HL-60 (cell line): ENCODE measurements at regions not wholly inside any gene's neighbourhood (a gene's known extent, or its start where the extent isn't known, plus 50 kb on each side); places are given as distances from the start of the nearest gene placed in this dataset.

Source experiments
- DNase-seq, 2 experiments: peaks; one replicate each; pipeline ENCODE4 v3.0.0-alpha.2; 2010 to 2020; ENCODE audit warnings: low read depth in 1 of 2, low spot score in 1 of 2
- H3K27ac ChIP-seq: fragments of 250-450 bp; sonication (Bioruptor Pico); replicated peaks from 2 replicates; pipeline ENCODE4 v1.5.1; 2020; ENCODE audit warnings: mild to moderate bottlenecking, moderate library complexity
- H3K27me3 ChIP-seq: fragments of 250-450 bp; sonication (Bioruptor Pico); 2 replicates; pipeline ENCODE4 v1.5.1; 2021; ENCODE audit warnings: mild to moderate bottlenecking, moderate library complexity; ENCODE audit not compliant: insufficient read depth, poor library complexity, severe bottlenecking
- H3K4me3 ChIP-seq: replicated peaks from 2 replicates; pipeline ENCODE4 v1.5.1; 2011; ENCODE audit warnings: mild to moderate bottlenecking, control low read depth, low read length; ENCODE audit not compliant: insufficient read depth
- CTCF ChIP-seq: IDR thresholded peaks from one replicate; pipeline ENCODE4 v1.5.1; 2011; ENCODE audit warnings: low read length, control low read depth, inconsistent platforms; ENCODE audit not compliant: insufficient read depth
- GABPA ChIP-seq: IDR thresholded peaks from 2 replicates; pipeline ENCODE4 v1.6.1; 2012; ENCODE audit warnings: low read depth
- POLR2AphosphoS5 ChIP-seq: IDR thresholded peaks from 2 replicates; pipeline ENCODE4 v1.6.1; 2012; ENCODE audit warnings: low read depth
- REST ChIP-seq: IDR thresholded peaks from 2 replicates; pipeline ENCODE4 v1.6.1; 2012; ENCODE audit warnings: low read depth; ENCODE audit not compliant: insufficient replicate concordance
- SPI1 ChIP-seq: IDR thresholded peaks from 2 replicates; pipeline ENCODE4 v1.6.1; 2012; ENCODE audit warnings: low read depth, mild to moderate bottlenecking, borderline replicate concordance

- DNase-seq = no peak
- Histone ChIP-seq H3K27me3 (no peaks in the 10 kb centered on the region), H3K4me3 (no peak overlapping the region), H3K27ac (no peak overlapping the region)
- TF ChIP-seq REST (no peak), CTCF (no peak), POLR2AphosphoS5 (no peak), GABPA (no peak), SPI1 (no peak)
Measured at GRCh38 chr3:72579581-72580245, 268.5 kb downstream of the SHQ1 start.

GRCh38 chr3:72579191-72579580 lies 269.1 kb downstream of the SHQ1 start:
- H3K27me3 ChIP-seq = no peaks in the 10 kb centered on the region
- H3K27ac ChIP-seq = no peak overlapping the region
- no peak overlapping the region for H3K4me3 ChIP-seq
- DNase-seq = no peak
- TF ChIP-seq POLR2AphosphoS5 (no peak), SPI1 (no peak), GABPA (no peak), CTCF (no peak), REST (no peak)

GRCh38 chr3:72577190-72577589 lies 271.1 kb downstream of the SHQ1 start:
- TF ChIP-seq SPI1 = no peak
- no peak for TF ChIP-seq GABPA
- TF ChIP-seq REST = no peak
- TF ChIP-seq CTCF = no peak
- TF ChIP-seq POLR2AphosphoS5 = no peak
- no peaks in the 10 kb centered on the region for H3K27me3 ChIP-seq
- H3K27ac ChIP-seq = no peak overlapping the region
- DNase-seq = no peak
- H3K4me3 ChIP-seq = no peak overlapping the region
